GM20000 (cell line): ENCODE measurements at regions not wholly inside any gene's neighbourhood (a gene's known extent, or its start where the extent isn't known, plus 50 kb on each side); places are given as distances from the start of the nearest gene placed in this dataset.

ENCODE experiments used
- DNase-seq: peaks from one replicate; pipeline ENCODE4 v3.0.0; 2012; ENCODE audit warnings: low spot score
- TF ChIP-seq, protein P1 (sequence below): IDR thresholded peaks from 2 replicates; pipeline ENCODE4 v1.5.1; 2012; ENCODE audit warnings: mild to moderate bottlenecking, control low read depth; ENCODE audit errors: extremely low read depth, missing control alignments

DNA sequence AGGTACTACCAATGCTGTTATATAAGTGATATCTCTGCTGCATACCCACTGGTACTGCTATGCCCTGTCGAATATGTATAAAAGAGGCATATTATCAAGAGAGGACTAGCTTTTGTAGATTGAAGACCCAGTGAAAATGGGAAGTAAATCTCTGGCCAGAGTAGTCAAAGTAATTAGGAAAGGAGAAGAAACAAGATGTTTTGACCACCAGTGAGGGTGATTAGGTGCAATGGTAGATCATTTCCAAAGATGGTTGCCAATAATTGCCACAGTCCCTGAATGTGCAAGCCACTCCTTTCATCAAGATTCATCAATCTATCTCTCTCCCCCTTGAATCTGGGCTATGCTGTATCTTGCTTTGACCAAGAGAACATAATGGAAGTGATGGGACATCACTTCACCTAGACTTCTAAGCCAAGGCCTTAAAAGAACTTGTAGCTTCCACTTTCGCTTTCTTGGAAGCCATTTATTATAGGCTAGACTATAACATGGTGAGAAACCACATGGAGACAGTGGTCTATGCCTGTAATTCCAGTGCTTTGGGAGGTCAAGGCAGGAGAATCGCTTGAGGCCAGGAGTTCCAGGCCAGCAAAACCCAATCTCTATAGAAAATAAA is 52.6 kb upstream of the ST8SIA6 start:
- no peak for DNase-seq
- TF ChIP-seq, protein P1, sequence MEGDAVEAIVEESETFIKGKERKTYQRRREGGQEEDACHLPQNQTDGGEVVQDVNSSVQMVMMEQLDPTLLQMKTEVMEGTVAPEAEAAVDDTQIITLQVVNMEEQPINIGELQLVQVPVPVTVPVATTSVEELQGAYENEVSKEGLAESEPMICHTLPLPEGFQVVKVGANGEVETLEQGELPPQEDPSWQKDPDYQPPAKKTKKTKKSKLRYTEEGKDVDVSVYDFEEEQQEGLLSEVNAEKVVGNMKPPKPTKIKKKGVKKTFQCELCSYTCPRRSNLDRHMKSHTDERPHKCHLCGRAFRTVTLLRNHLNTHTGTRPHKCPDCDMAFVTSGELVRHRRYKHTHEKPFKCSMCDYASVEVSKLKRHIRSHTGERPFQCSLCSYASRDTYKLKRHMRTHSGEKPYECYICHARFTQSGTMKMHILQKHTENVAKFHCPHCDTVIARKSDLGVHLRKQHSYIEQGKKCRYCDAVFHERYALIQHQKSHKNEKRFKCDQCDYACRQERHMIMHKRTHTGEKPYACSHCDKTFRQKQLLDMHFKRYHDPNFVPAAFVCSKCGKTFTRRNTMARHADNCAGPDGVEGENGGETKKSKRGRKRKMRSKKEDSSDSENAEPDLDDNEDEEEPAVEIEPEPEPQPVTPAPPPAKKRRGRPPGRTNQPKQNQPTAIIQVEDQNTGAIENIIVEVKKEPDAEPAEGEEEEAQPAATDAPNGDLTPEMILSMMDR: no peak

DNA sequence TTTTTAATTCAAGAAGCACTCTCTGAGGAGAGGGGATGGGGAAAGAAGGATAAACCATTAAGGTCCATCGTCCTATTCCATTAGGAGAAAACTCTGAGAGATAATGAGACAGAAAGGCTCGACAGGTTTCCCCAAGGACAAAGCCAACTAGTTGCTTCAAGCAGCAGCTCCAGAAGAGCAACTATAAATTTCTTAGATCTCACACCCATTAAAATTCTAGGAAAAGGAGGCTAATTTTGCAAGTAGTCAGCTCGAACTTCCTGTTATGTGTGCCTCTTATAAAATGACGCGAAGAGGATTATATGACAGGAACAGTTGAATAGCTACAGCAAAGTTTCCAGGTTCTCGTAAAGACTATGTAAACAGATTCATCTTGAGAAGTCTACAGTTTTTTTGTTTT is 52.0 kb upstream of the ST8SIA6 start:
- no peak for DNase-seq
- TF ChIP-seq, protein P1: no peak

DNA sequence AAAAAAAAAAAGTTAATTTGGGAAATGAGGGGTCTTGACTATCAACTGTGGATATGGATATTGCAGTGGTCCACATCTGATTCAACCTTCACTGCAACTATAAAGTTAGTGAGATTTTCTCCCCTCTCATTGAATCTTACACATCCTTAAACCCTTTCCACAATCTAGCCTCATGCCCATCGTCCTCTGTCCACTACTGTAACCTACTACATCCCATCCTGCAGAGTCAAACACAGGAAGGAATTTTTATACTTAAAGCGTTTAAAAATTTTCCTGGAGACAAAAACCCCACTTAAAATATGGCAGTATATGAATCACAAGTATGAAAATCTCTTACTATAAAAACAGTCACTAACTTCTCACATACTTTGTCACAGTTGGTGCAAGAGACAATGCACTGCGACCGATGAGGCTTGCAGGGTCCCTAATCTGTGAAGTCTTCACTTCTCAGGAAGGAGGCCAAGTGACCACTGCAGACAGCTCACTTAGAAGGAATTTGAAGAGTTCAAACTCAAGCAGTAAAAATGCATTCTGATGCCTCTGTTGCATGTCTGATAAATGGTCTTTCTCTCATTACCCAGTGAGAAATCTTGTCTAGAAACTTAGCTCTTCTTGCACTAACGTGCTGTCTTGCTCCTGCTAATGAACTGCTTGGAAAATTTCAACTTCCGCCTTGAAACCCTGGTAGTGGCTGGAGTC is 50.3 kb upstream of the ST8SIA6 start:
- no peak for DNase-seq
- TF ChIP-seq, protein P1: no peak
